ENCODE measurements at regions not wholly inside any gene's neighbourhood (a gene's known extent, or its start where the extent isn't known, plus 50 kb on each side); places are given as distances from the start of the nearest gene placed in this dataset.

- no peak for DNase-seq
These were observed 178.0 kb downstream of the PRDM2 start for GRCh38 chr1:13878021-13878420.

- DNase-seq: no peak
These were observed 178.5 kb downstream of the PRDM2 start for GRCh38 chr1:13878451-13878850.

GRCh38 chr1:13881385-13882088, 181.5 kb downstream of the PRDM2 start:
- DNase-seq: no peak

- DNase-seq: no peak
These were observed 188.5 kb downstream of the PRDM2 start for GRCh38 chr1:13888351-13888986.

- no peak for DNase-seq
These were observed 189.5 kb downstream of the PRDM2 start for GRCh38 chr1:13889495-13889894.

GRCh38 chr1:13890766-13891165, 190.8 kb downstream of the PRDM2 start:
- no peak for DNase-seq

GRCh38 chr1:13892198-13892597, 192.2 kb downstream of the PRDM2 start:
- DNase-seq: no peak

- no peak for DNase-seq
These were observed 192.8 kb downstream of the PRDM2 start for GRCh38 chr1:13892671-13893325.

GRCh38 chr1:13893409-13893821, 193.4 kb downstream of the PRDM2 start:
- DNase-seq: no peak

GRCh38 chr1:13896932-13897331, 196.9 kb downstream of the PRDM2 start:
- no peak for DNase-seq

GRCh38 chr1:13898406-13898805, 198.4 kb downstream of the PRDM2 start:
- DNase-seq: no peak

GRCh38 chr1:13899856-13900255, 199.9 kb downstream of the PRDM2 start:
- no peak for DNase-seq

GRCh38 chr1:13900583-13900982, 200.6 kb downstream of the PRDM2 start:
- DNase-seq: no peak

- no peak for DNase-seq
These were observed 201.1 kb downstream of the PRDM2 start for GRCh38 chr1:13901039-13901438.

GRCh38 chr1:13901597-13901996, 201.6 kb downstream of the PRDM2 start:
- no peak for DNase-seq

GRCh38 chr1:13908128-13908527, 208.1 kb downstream of the PRDM2 start:
- no peak for DNase-seq

- no peak for DNase-seq
These were observed 212.0 kb downstream of the PRDM2 start for GRCh38 chr1:13911697-13912619.

- no peak for DNase-seq
These were observed 213.4 kb downstream of the PRDM2 start for GRCh38 chr1:13913396-13913795.

GRCh38 chr1:13916530-13916929, 216.5 kb downstream of the PRDM2 start:
- DNase-seq: no peak

GRCh38 chr1:13917607-13918006, 217.6 kb downstream of the PRDM2 start:
- DNase-seq: no peak

GRCh38 chr1:13918862-13919261, 218.9 kb downstream of the PRDM2 start:
- no peak for DNase-seq

- DNase-seq: no peak
These were observed 221.2 kb downstream of the PRDM2 start for GRCh38 chr1:13921190-13921589.

- no peak for DNase-seq
These were observed 222.6 kb downstream of the PRDM2 start for GRCh38 chr1:13922466-13923110.

Measured in left hindlimb (tissue), 1 donor.